ENCODE measurements at regions not wholly inside any gene's neighbourhood (a gene's known extent, or its start where the extent isn't known, plus 50 kb on each side); places are given as distances from the start of the nearest gene placed in this dataset.

DNA sequence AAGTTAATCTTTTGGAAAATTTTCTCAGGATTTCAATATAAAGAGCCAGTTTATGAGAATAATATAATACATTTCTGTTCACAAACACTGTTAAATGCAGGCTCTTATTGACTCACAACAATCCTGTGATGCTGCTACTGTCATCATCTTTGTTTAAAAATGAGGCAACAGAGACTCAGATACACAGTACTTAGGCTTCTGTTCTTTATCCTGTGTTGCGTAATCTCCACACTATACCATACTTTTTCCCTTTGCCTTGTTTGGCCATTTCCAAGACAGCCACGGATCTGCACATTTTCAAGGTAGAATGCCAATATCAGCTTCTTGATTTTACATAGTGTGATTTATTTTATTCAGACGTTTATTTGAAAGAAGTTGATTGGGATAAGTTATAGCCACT is 699.0 kb upstream of the CITED2 start:
- H3K4me3 ChIP-seq = no peak overlapping the region
- H3K27me3 ChIP-seq = no peaks in the 10 kb centered on the region
- H3K4me1 ChIP-seq = peaks cover 22% of the 10 kb centered on the region
- no peak for DNase-seq
- H3K27ac ChIP-seq = no peak overlapping the region
- H3K9me3 ChIP-seq (replicated peaks) = no peaks in the 10 kb centered on the region
- H3K36me3 ChIP-seq = no peaks in the 10 kb centered on the region

DNA sequence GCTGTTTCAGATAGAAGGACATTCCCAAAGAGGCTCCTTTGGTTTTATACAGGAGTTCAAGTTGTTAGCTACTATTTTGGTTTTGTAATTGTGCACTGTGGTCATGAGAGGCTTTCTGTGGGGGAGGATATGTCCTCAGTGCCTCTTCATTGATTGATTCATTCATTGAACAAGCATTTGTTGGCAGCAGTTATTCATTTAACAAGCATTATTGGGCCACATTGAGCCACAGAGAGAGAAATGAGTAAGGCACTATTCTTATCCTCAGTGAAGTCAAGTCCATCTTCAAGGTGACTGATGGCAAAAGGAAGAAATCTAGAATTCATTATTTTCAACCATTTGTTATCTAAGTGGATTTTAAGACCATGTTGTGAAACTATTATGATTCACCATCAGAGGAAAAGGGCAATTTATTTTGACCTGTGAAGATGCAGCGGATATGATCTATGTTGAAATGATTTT is 697.2 kb upstream of the CITED2 start:
- Histone ChIP-seq H3K36me3 (no peaks in the 10 kb centered on the region), H3K27me3 (no peaks in the 10 kb centered on the region), H3K4me3 (no peak overlapping the region), H3K9me3 (replicated peaks) (no peaks in the 10 kb centered on the region), H3K4me1 (peaks cover 12% of the 10 kb centered on the region; the same call in 1 of the 2 replicates), H3K27ac (no peak overlapping the region)
- DNase-seq = no peak

DNA sequence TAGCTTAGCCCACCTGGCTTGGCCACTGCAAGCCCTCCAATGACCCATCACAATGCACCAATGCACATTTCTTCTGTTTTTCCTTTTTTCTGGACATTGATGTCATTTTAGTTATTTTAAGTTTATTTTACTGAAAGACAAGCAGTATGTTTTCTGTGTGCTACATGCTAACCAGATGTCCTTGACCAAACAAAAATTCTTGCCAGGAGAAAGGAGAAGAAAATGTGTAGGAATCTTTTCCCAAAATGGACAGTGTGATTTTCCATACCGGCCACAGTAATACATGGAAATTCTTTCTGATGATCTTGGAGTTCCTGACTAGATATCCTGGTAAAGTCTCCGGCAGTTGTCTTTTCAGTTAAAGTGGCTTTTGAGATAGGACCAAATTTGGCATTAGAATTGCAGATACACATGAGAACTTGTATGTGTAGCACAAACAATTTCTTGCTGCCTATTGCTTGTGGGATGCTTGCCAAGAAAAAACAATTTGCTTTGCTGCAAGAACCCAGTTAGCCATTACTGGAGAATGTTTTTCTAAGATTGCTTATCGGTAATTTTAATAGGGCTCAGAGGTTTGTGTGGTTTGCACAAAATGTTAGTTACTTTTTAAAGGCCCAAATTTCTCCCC is 696.5 kb upstream of the CITED2 start:
- DNase-seq = peak in 1 of 2 experiments; percentile 24
- H3K9me3 ChIP-seq (replicated peaks) = no peaks in the 10 kb centered on the region
- no peak overlapping the region for H3K4me3 ChIP-seq
- H3K27me3 ChIP-seq = no peaks in the 10 kb centered on the region
- H3K27ac ChIP-seq = no peak overlapping the region
- H3K36me3 ChIP-seq = no peaks in the 10 kb centered on the region
- H3K4me1 ChIP-seq = peaks cover 12% of the 10 kb centered on the region; the same call in 1 of the 2 replicates

DNA sequence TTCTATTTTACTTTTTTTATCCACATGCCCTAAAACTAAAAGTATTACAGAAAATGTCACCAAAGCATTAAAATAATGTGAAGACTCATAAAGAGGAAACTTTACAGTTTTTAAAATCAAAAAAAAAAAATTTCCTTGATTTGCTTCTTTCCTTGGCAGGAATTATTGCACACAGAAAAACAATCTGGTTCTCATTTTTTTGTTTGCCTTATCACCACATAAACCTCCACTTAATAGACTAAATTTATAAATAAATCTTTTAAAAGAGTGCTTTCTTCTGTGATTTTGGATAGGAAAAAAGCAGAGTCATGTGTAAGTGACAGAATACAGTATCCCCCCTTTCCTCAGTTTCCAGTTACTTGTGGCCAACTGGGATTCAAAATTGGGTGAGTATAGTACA is 695.1 kb upstream of the CITED2 start:
- Histone ChIP-seq H3K9me3 (replicated peaks) (no peaks in the 10 kb centered on the region), H3K27me3 (no peaks in the 10 kb centered on the region), H3K4me1 (peaks cover 12% of the 10 kb centered on the region; the same call in 1 of the 2 replicates), H3K36me3 (no peaks in the 10 kb centered on the region), H3K4me3 (no peak overlapping the region), H3K27ac (no peak overlapping the region)
- DNase-seq = no peak

DNA sequence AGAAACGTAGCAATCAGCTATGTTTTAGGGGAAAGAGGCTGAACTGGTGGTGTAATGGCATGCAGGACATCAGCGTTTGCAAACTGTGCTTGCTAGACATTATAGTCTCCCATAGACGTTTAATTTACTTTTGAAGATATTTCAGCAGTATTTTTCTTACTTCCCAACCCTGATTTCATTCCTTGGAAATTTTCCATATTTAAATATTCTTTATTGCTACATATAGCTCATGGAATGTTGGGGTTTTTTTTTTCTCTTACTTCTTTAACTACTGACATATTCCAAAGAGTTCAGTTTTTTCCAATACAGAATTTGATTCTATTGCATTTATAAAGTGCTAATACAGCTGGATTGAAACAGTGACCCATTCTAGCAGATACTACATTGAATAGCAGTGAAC is 694.4 kb upstream of the CITED2 start:
- no peaks in the 10 kb centered on the region for H3K9me3 ChIP-seq (replicated peaks)
- peaks cover 12% of the 10 kb centered on the region for H3K4me1 ChIP-seq
- H3K27me3 ChIP-seq = no peaks in the 10 kb centered on the region
- no peak overlapping the region for H3K27ac ChIP-seq
- no peaks in the 10 kb centered on the region for H3K36me3 ChIP-seq
- no peak for DNase-seq
- no peak overlapping the region for H3K4me3 ChIP-seq

DNA sequence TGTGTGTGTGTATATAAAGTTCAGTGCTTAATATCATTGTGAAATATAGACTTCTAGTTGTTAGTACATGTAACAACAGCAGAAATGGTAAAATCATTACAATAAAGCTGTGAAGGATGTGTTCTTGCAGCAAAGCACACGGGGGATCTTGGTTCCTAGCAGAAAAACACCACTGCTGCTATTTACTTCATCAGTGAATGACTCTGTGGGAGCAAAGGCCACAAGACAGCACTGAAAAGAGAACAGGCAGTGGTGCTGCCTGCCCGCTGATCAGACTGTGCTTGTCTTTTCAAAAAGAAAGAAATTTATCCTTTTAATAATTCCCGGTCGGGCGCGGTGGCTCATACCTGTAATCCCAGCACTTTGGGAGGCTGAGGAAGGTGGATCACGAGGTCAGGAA is 689.9 kb upstream of the CITED2 start:
- Histone ChIP-seq H3K4me3 (no peak overlapping the region), H3K36me3 (no peaks in the 10 kb centered on the region), H3K27ac (no peak overlapping the region), H3K27me3 (no peaks in the 10 kb centered on the region), H3K4me1 (peaks cover 24% of the 10 kb centered on the region), H3K9me3 (replicated peaks) (no peaks in the 10 kb centered on the region)
- DNase-seq = no peak

DNA sequence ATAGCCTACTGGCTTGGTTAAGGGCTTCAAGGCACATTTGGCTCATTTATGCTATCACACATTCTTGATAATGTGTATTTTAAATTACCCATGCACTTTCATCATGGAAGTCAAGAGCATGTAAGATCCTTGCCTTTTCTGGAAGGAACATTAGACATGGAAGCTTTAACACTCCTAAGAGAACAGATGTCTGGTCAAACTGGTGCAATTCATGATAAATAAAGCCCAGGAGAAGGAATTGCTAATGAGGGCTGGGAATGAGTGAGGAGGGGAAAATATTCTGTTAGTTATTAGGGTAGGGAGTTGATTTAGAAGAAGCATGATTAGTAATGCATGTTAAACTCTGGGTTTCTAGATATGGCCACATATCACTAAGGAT is 688.6 kb upstream of the CITED2 start:
- no peak overlapping the region for H3K4me3 ChIP-seq
- H3K27ac ChIP-seq = peak overlapping the region; percentile 52
- H3K36me3 ChIP-seq = no peaks in the 10 kb centered on the region
- peaks cover 24% of the 10 kb centered on the region for H3K4me1 ChIP-seq
- no peak for DNase-seq
- no peaks in the 10 kb centered on the region for H3K9me3 ChIP-seq (replicated peaks)
- no peaks in the 10 kb centered on the region for H3K27me3 ChIP-seq

DNA sequence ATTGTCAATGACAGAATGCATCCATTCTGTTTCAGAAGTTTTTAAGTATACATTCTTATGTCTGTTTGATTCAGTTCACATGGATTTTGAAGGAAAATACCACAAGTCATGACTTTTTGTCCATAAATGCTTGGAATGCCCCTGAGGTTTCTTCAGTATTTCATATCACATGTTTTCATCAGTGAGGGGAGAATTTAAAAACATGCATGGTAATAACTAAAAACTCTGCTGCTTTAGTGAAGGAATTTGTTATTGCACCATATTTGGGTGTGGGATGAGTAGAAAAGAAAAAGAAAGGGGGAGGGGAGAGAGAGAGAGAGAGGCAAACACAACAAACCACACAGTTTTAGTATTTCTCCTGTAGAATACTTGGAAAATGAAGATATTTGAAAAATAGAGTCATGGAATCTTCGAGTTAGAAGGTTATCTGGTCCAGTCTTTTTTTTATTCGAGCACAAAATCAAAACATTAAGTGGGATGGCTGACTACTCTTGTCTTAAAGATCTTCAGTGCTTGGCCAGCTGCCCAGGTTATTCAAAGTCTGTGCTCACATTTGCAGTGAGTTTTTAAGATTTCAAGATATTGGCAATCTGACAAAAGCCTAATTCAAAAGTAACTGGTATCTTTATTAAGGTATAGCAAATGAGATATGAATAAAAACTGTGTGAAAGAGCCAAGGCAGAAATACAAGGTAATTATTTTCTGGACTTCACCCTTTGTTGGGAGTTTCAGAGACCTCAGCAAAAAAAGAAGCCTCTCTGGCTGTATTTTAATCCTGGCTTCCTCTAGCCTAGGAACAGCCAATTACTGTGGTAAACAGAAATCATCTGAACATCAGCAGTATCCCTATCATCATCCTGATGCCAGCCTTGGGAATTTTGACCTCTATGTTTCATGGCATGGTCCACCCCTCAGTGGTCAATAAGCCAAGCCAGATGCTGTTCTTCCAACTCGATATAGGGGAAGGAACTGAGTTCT is 687.9 kb upstream of the CITED2 start:
- Histone ChIP-seq H3K9me3 (replicated peaks) (no peaks in the 10 kb centered on the region), H3K4me1 (peaks cover 24% of the 10 kb centered on the region), H3K27me3 (no peaks in the 10 kb centered on the region), H3K4me3 (peak overlapping the region; percentile 6; the same call in 1 of the 2 replicates), H3K36me3 (no peaks in the 10 kb centered on the region), H3K27ac (peak overlapping the region; percentile 52)
- DNase-seq = peak; percentile 17 to 44

DNA sequence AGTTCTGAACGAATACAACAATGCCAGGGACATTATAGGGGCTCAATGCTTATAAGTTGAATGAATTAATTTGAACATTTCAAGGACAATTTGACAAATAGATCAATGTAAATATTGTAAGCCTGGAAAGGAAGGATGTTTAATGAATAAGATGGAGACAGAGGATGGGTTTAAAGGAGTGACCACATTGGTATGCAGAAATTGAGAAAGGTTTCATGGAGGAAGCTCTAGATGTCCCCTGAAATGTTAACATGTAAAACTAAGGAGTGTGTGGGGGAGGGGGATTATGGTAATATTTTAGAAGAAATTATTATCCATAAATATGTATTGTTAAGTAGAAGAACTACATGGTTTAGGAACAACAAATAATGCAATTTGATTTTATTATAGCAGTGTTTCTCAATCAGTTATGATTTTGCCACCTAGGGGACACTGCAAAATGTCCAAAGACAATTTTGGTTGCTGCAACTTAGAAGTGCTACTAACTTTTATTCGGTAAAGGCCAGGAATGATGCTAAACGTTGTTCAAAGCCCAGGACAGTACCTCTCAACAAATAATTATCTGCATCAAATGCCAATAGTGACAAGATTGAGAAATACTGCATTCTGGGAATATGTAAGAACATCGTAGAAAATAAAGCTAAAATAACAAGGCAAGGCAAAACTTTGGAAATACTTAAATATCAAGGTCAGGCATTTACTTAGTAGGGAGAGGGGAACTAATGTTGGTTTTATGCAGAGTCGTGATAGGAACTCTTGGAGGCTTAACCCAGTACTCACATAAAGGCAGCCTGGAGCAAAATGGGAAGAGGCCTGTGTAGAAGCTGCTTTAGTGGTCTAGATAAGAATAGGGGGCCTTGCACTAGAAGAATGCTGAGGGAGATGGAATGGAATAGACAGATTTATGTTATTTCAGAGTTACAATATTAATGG is 686.9 kb upstream of the CITED2 start:
- no peaks in the 10 kb centered on the region for H3K9me3 ChIP-seq (replicated peaks)
- H3K36me3 ChIP-seq = no peaks in the 10 kb centered on the region
- peak overlapping the region; percentile 52 for H3K27ac ChIP-seq
- DNase-seq = no peak
- no peak overlapping the region for H3K4me3 ChIP-seq
- H3K4me1 ChIP-seq = peaks cover 24% of the 10 kb centered on the region
- no peaks in the 10 kb centered on the region for H3K27me3 ChIP-seq

DNA sequence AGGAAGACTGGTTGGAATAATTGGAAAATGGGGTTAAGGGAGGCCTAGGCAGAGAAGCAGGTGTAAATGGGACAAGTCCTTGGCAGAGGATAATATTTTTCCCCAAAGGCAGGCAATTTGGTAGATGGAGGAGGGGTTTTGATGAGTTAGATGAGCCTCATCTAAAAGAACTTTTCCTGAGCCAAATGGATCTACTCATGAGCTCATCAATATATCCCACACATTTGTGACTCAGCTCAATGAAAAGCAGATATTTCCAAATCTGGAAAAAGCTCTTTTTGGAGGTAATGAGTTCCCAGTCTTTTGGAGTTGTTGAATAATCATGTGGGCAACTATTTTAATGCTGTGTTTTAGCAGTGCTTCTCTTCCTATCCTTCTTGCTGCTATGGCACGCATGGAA is 685.5 kb upstream of the CITED2 start:
- DNase-seq = no peak

DNA sequence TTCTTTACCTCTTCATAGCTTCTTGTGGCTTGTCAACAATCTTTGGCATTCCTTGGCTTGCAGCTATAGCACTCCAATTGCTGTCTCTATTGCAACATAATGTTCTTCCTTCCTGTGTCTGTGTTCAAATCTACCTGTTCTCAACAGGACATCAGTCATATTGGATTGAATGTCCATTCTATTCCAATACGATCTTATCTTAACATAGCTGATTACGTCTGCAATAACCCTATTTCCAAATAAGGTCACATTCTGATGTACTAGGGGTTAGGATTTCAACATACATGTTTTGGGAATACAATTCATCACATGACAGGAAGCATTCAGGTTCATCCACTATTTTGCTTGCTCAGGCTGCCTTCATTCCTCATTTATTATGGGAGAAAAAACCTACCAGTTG is 684.4 kb upstream of the CITED2 start:
- Histone ChIP-seq H3K4me1 (peaks cover 24% of the 10 kb centered on the region), H3K36me3 (no peaks in the 10 kb centered on the region), H3K4me3 (no peak overlapping the region), H3K27me3 (no peaks in the 10 kb centered on the region), H3K27ac (no peak overlapping the region), H3K9me3 (replicated peaks) (no peaks in the 10 kb centered on the region)
- no peak for DNase-seq

More for the DNA sequence above, 685.5 kb upstream of the CITED2 start:
- no peak overlapping the region for H3K4me3 ChIP-seq
- no peaks in the 10 kb centered on the region for H3K27me3 ChIP-seq
- H3K4me1 ChIP-seq = peaks cover 24% of the 10 kb centered on the region
- no peaks in the 10 kb centered on the region for H3K36me3 ChIP-seq
- no peaks in the 10 kb centered on the region for H3K9me3 ChIP-seq (replicated peaks)
- H3K27ac ChIP-seq = no peak overlapping the region

DNA sequence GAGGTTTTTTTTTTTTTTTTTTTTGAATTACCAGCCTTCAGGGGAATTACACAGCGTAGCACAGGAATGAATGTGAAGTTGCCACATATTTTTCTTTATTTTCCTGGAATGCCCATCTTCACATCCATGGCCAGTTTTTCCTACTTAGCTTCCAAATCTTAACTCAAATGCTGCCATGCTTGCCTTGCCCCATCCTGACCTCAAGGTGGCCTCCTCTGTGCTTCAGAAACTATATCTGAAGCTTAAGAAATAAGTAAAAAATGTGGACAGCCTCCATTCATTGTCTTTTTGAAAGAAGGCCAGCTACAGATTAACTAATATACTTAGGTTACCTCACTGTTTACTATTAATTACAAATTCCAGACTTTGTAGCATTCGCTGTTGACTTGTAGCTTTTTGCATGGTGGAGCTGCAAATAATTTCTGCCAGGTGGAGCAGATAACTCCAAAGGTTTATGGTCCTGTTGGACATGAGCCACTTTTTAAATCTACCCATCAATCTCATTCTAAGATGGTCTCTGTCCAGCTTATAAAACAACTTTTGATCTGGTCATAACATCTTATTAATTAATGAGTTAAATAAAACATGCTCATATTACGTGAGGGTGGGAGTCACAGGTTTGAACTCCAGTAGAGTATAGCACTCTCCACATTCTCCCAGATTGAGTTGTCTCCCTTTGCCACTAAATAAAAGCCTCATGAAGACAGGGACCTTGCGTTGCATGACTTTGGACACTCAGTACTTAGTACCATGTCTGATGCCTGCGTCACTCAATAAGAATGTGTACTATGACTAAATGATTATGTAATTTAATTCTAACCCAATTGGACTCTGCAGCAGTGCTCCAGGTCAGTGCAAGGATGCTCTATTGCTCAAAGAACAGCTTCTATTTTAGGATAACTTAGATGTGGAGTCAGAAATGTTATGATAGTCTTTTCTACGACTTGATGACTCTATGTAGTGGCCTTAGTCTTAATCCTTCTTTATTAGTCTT is 678.6 kb upstream of the CITED2 start:
- Histone ChIP-seq H3K9me3 (replicated peaks) (0 out of 2 replicates have a peak, but pooled peaks cover 3% of the 10 kb centered on the region), H3K27me3 (no peaks in the 10 kb centered on the region), H3K4me3 (no peak overlapping the region), H3K27ac (no peak overlapping the region), H3K4me1 (no peaks in the 10 kb centered on the region; the same call in 1 of the 2 replicates), H3K36me3 (no peaks in the 10 kb centered on the region; the same call in 1 of the 2 replicates)
- DNase-seq = peak in 1 of 2 experiments; percentile 14

Data from SJCRH30 (cell line).